MM.1S (cell line): ENCODE measurements at regions not wholly inside any gene's neighbourhood (a gene's known extent, or its start where the extent isn't known, plus 50 kb on each side); places are given as distances from the start of the nearest gene placed in this dataset.

ENCODE experiments used
- DNase-seq: peaks from one replicate; pipeline ENCODE4 v3.0.0-alpha.2; 2015
- H2AFZ ChIP-seq: fragments of 300-600 bp; sonication (generic); 2 replicates; pipeline ENCODE4 v1.6.0; 2016; ENCODE audit warnings: antibody characterized with exemption, low read length
- H3F3A ChIP-seq: fragments of 300-600 bp; sonication (generic); 2 replicates; pipeline ENCODE4 v1.6.1; 2016; ENCODE audit warnings: mild to moderate bottlenecking, antibody characterized with exemption, low read length, moderate library complexity, mixed read lengths; ENCODE audit not compliant: insufficient read depth
- H3K27ac ChIP-seq: fragments of 300-600 bp; sonication (generic); 2 replicates; pipeline ENCODE4 v1.5.1; 2016; ENCODE audit warnings: mild to moderate bottlenecking, low read length
- H3K27me3 ChIP-seq: fragments of 300-600 bp; sonication (generic); replicated peaks from 2 replicates; pipeline ENCODE4 v1.6.0; 2016; ENCODE audit warnings: low read length; ENCODE audit not compliant: insufficient read depth
- H3K36me3 ChIP-seq: fragments of 300-600 bp; sonication (generic); replicated peaks from 2 replicates; pipeline ENCODE4 v1.6.1; 2016; ENCODE audit warnings: mild to moderate bottlenecking, low read length, mixed read lengths; ENCODE audit not compliant: insufficient read depth
- H3K4me1 ChIP-seq: fragments of 300-600 bp; sonication (generic); 2 replicates; pipeline ENCODE4 v1.6.1; 2016; ENCODE audit warnings: low read length, mixed read lengths
- H3K4me2 ChIP-seq: fragments of 300-600 bp; sonication (generic); 2 replicates; pipeline ENCODE4 v1.6.0; 2016; ENCODE audit warnings: low read depth, low read length
- H3K4me3 ChIP-seq: fragments of 300-600 bp; sonication (generic); 2 replicates; pipeline ENCODE4 v1.5.1; 2016; ENCODE audit warnings: low read length, mixed read lengths
- H3K79me2 ChIP-seq: fragments of 300-600 bp; sonication (generic); 2 replicates; pipeline ENCODE4 v1.6.1; 2016; ENCODE audit warnings: mixed run types, low read length, mixed read lengths
- H3K9ac ChIP-seq: fragments of 300-600 bp; sonication (generic); 2 replicates; pipeline ENCODE4 v1.6.1; 2016; ENCODE audit warnings: low read length, mixed read lengths
- H3K9me2 ChIP-seq: fragments of 300-600 bp; sonication (generic); replicated peaks from 2 replicates; pipeline ENCODE4 v1.6.1; 2016; ENCODE audit warnings: mild to moderate bottlenecking, low read length, mixed read lengths; ENCODE audit not compliant: insufficient read depth
- H3K9me3 ChIP-seq: fragments of 300-600 bp; sonication (generic); replicated peaks from 2 replicates; pipeline ENCODE4 v1.6.1; 2016; ENCODE audit warnings: mild to moderate bottlenecking, low read length, mixed read lengths; ENCODE audit not compliant: insufficient read depth
- H4K20me1 ChIP-seq: fragments of 300-600 bp; sonication (generic); 2 replicates; pipeline ENCODE4 v1.6.1; 2016; ENCODE audit warnings: mild to moderate bottlenecking, low read length, moderate library complexity, mixed read lengths; ENCODE audit not compliant: insufficient read depth
- CTCF ChIP-seq: fragments of 300-600 bp; sonication (generic); IDR thresholded peaks from 2 replicates; pipeline ENCODE4 v1.5.1; 2016; ENCODE audit warnings: antibody characterized with exemption, low read length, mixed read lengths
- EZH2 ChIP-seq: fragments of 300-600 bp; sonication (generic); optimal IDR thresholded peaks from 2 replicates; pipeline ENCODE3; 2017; ENCODE audit warnings: low read depth, mild to moderate bottlenecking, antibody characterized with exemption, low read length, mixed read lengths
- EZH2phosphoT487 ChIP-seq: fragments of 300-600 bp; sonication (generic); IDR thresholded peaks from 2 replicates; pipeline ENCODE4 v1.6.1; 2018; ENCODE audit warnings: antibody characterized with exemption, low read length

- Histone ChIP-seq H3K27ac (no peak overlapping the region), H3K4me2 (no peak overlapping the region), H2AFZ (no peak overlapping the region), H3K4me3 (no peak overlapping the region), H3K9me3 (no peaks in the 10 kb centered on the region), H3K9me2 (no peaks in the 10 kb centered on the region), H3K4me1 (no peaks in the 10 kb centered on the region), H3K27me3 (no peaks in the 10 kb centered on the region), H4K20me1 (no peaks in the 10 kb centered on the region), H3F3A (no peaks in the 10 kb centered on the region), H3K36me3 (no peaks in the 10 kb centered on the region), H3K79me2 (no peaks in the 10 kb centered on the region), H3K9ac (no peak overlapping the region)
- TF ChIP-seq EZH2phosphoT487 (no peak), CTCF (no peak)
- peak; percentile 12 for DNase-seq
These were observed 621.2 kb downstream of the KCNA4 start for GRCh38 chr11:29395555-29396072.

DNA sequence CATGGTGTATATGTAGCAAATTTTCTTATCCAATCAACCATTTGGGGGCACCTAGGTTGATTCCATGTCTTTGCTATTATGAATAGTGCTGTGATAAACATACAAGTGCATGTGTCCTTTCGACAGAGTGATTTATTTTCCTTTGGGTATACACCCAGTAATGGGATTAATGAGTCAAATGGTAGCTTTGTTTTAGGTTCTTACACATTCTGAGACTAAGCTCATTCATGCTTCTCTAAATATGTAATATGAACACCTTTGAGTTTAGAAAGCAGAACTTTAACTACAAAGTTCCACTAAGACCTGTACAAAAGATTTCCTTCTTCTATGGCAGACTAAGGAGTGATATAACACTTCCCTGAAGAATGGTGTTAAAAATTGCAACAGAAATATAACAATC, 627.0 kb downstream of the KCNA4 start:
- H3K9me3 ChIP-seq, result no peaks in the 10 kb centered on the region
- no peaks in the 10 kb centered on the region for H3K4me1 ChIP-seq
- H4K20me1 ChIP-seq, result no peaks in the 10 kb centered on the region
- H3K9me2 ChIP-seq, result no peaks in the 10 kb centered on the region
- no peaks in the 10 kb centered on the region for H3K36me3 ChIP-seq
- no peak overlapping the region for H3K9ac ChIP-seq
- H3K27ac ChIP-seq, result no peak overlapping the region
- no peaks in the 10 kb centered on the region for H3F3A ChIP-seq
- H2AFZ ChIP-seq, result no peak overlapping the region
- H3K79me2 ChIP-seq, result no peaks in the 10 kb centered on the region
- TF ChIP-seq EZH2phosphoT487, result no peak
- TF ChIP-seq EZH2, result no peak
- TF ChIP-seq CTCF, result no peak
- no peak overlapping the region for H3K4me3 ChIP-seq
- H3K4me2 ChIP-seq, result no peak overlapping the region
- no peak for DNase-seq
- H3K27me3 ChIP-seq, result no peaks in the 10 kb centered on the region

GRCh38 chr11:29373725-29374124, 643.1 kb downstream of the KCNA4 start:
- DNase-seq, result no peak

More at GRCh38 chr11:29373725-29374124, 643.1 kb downstream of the KCNA4 start:
- Histone ChIP-seq H2AFZ (no peak overlapping the region), H3F3A (no peaks in the 10 kb centered on the region), H4K20me1 (no peaks in the 10 kb centered on the region), H3K27me3 (no peaks in the 10 kb centered on the region), H3K9ac (no peak overlapping the region), H3K4me2 (no peak overlapping the region), H3K4me1 (no peaks in the 10 kb centered on the region), H3K27ac (no peak overlapping the region), H3K36me3 (no peaks in the 10 kb centered on the region), H3K9me3 (no peaks in the 10 kb centered on the region), H3K9me2 (no peaks in the 10 kb centered on the region), H3K79me2 (no peaks in the 10 kb centered on the region), H3K4me3 (no peak overlapping the region)
- TF ChIP-seq CTCF, result no peak
- TF ChIP-seq EZH2, result no peak
- TF ChIP-seq EZH2phosphoT487, result no peak
